ENCODE measurements at regions not wholly inside any gene's neighbourhood (a gene's known extent, or its start where the extent isn't known, plus 50 kb on each side); places are given as distances from the start of the nearest gene placed in this dataset.
A peak's percentile ranks its signal among the peaks of the same experiment; 100 is the strongest.

DNA sequence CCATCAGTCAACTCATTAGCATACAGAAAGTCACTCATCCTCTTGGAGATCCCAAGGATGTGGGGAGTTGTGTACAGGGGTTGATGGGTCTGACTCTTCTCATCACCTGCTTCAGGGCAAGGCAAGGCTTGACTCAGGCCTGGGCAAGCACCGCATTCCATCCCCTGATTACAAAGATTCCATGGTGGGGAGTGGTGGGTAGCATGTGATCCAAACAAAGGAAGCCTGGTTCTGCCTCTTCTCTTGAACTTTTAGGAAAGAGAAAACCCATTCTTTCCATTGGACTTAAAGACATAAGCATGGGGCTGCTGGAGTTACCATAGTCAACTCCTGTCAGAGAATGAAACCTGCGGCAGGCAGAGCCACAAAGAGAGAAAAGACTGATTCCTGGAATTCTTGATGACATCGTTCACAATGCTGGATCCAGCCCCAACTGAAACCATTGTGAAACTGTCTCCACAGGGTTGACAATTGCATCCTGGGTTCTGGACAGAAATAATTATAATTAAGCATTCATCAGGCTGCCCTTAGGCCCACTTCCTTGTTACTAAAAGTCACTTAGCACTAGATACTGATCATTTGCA lies 235.8 kb upstream of the KCNG1 start:
- Histone ChIP-seq H3K27me3 (ENCODE audit: low read length) (0 out of 2 replicates have a peak, but pooled peaks cover 5% of the 10 kb centered on the region), H3K36me3 (ENCODE audit: low read depth, low read length) (no peaks in the 10 kb centered on the region), H2AFZ (ENCODE audit: low read length) (no peak overlapping the region), H3K9ac (ENCODE audit: low read length) (no peak overlapping the region), H3K4me2 (ENCODE audit: low read length) (no peak overlapping the region), H3K4me3 (ENCODE audit: low read length) (no peak overlapping the region), H4K20me1 (ENCODE audit: low read length) (no peaks in the 10 kb centered on the region), H3K27ac (ENCODE audit: low read length) (no peak overlapping the region), H3K79me2 (ENCODE audit: low read length) (no peaks in the 10 kb centered on the region), H3K9me3 (ENCODE audit: low read length) (no peaks in the 10 kb centered on the region), H3F3A (ENCODE audit: low read length, unreplicated experiment) (no peaks in the 10 kb centered on the region), H3K9me2 (replicated peaks; ENCODE audit: low read length) (no peaks in the 10 kb centered on the region), H3K4me1 (ENCODE audit: insufficient read depth, low read length) (peaks cover 5% of the 10 kb centered on the region; the same call in 1 of the 2 replicates)
- intact Hi-C loops (cut with micrococcal nuclease), result no loop called here
- CTCF ChIA-PET, result no interaction called here
- ATAC-seq (peak; percentile 20; the same call in 1 of the 2 replicates), DNase-seq (peak; percentile 61)
- POLR2A ChIA-PET (ENCODE audit: unreplicated experiment), result no interaction called here
- no TSS peak for BruUV-seq (replicated peaks)
- TF ChIP-seq, protein P1, sequence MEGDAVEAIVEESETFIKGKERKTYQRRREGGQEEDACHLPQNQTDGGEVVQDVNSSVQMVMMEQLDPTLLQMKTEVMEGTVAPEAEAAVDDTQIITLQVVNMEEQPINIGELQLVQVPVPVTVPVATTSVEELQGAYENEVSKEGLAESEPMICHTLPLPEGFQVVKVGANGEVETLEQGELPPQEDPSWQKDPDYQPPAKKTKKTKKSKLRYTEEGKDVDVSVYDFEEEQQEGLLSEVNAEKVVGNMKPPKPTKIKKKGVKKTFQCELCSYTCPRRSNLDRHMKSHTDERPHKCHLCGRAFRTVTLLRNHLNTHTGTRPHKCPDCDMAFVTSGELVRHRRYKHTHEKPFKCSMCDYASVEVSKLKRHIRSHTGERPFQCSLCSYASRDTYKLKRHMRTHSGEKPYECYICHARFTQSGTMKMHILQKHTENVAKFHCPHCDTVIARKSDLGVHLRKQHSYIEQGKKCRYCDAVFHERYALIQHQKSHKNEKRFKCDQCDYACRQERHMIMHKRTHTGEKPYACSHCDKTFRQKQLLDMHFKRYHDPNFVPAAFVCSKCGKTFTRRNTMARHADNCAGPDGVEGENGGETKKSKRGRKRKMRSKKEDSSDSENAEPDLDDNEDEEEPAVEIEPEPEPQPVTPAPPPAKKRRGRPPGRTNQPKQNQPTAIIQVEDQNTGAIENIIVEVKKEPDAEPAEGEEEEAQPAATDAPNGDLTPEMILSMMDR (conservative IDR thresholded peaks at IDR 0.05; ENCODE audit: low read depth, low read length), result no peak
- TF ChIP-seq EZH2 (IDR thresholded peaks at IDR 0.05; ENCODE audit: low read length, unreplicated experiment), result no peak
- no peak for TF ChIP-seq EZH2phosphoT487 (IDR thresholded peaks at IDR 0.05; ENCODE audit: borderline replicate concordance, low read length)

DNA sequence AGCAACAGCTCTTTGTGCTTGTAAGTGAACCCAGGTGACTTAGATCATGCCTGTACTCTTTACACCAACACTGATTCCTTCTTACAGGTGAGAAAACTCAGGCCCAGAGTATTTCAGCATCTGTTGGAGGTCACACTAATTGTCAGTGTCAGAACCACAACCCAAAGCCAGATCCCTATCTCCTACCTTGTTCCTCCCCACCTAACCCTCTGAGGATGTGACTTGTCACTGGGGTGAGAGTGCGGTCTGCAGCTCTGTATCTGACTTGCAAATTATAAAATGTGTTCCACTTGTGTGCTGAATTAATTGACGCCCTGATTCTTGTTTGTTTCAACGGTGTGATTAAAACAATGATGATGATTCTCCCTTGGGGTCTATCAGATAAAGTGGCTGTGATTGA lies 232.5 kb upstream of the KCNG1 start:
- ChIA-PET POLR2A (ENCODE audit: unreplicated experiment) (no interaction called here), CTCF (no interaction called here)
- no TSS peak for BruUV-seq (replicated peaks)
- intact Hi-C loops (cut with micrococcal nuclease), result no loop called here
- no peak overlapping the region for H2AFZ ChIP-seq (ENCODE audit: low read length)
- no peaks in the 10 kb centered on the region for H3K36me3 ChIP-seq (ENCODE audit: low read depth, low read length)
- H3K9ac ChIP-seq (ENCODE audit: low read length), result no peak overlapping the region
- no peak overlapping the region for H3K4me3 ChIP-seq (ENCODE audit: low read length)
- TF ChIP-seq EZH2phosphoT487 (IDR thresholded peaks at IDR 0.05; ENCODE audit: borderline replicate concordance, low read length) (no peak), EZH2 (IDR thresholded peaks at IDR 0.05; ENCODE audit: low read length, unreplicated experiment) (no peak)
- TF ChIP-seq, protein P1 (conservative IDR thresholded peaks at IDR 0.05; ENCODE audit: low read depth, low read length), result no peak
- H3K4me1 ChIP-seq (ENCODE audit: insufficient read depth, low read length), result peaks cover 5% of the 10 kb centered on the region; the same call in 1 of the 2 replicates
- no peaks in the 10 kb centered on the region for H3K9me2 ChIP-seq (replicated peaks; ENCODE audit: low read length)
- DNase-seq (no peak), ATAC-seq (no peak)
- no peak overlapping the region for H3K27ac ChIP-seq (ENCODE audit: low read length)
- H4K20me1 ChIP-seq (ENCODE audit: low read length), result no peaks in the 10 kb centered on the region
- no peaks in the 10 kb centered on the region for H3K79me2 ChIP-seq (ENCODE audit: low read length)
- H3K27me3 ChIP-seq (ENCODE audit: low read length), result 0 out of 2 replicates have a peak, but pooled peaks cover 5% of the 10 kb centered on the region
- H3K4me2 ChIP-seq (ENCODE audit: low read length), result no peak overlapping the region
- no peaks in the 10 kb centered on the region for H3F3A ChIP-seq (ENCODE audit: low read length, unreplicated experiment)
- H3K9me3 ChIP-seq (ENCODE audit: low read length), result no peaks in the 10 kb centered on the region

DNA sequence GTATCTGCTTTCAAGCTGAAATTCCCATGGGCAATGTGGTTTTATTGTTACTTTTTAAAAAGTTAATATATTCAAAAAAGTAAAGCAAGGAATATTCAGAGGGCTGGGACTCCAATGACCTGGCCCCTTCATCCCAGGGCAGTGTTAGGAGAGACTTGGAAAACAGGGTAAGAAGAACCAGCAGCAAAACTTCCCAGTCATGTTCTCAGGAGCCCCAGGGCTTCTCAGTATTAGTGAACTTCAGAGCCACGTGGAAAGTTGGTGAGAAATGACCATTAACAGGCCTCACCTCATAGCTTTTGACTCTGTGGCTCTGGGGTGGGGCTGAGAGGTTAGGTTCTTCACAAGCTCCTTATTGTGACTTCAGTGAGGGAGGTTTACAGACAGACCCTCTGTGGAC lies 230.4 kb upstream of the KCNG1 start:
- Histone ChIP-seq H3K4me3 (ENCODE audit: low read length) (no peak overlapping the region), H3F3A (ENCODE audit: low read length, unreplicated experiment) (no peaks in the 10 kb centered on the region), H3K27me3 (ENCODE audit: low read length) (peaks cover 13% of the 10 kb centered on the region; the same call in 1 of the 2 replicates), H3K9ac (ENCODE audit: low read length) (no peak overlapping the region), H2AFZ (ENCODE audit: low read length) (no peak overlapping the region), H3K79me2 (ENCODE audit: low read length) (no peaks in the 10 kb centered on the region), H3K36me3 (ENCODE audit: low read depth, low read length) (no peaks in the 10 kb centered on the region), H3K4me1 (ENCODE audit: insufficient read depth, low read length) (no peaks in the 10 kb centered on the region), H4K20me1 (ENCODE audit: low read length) (no peaks in the 10 kb centered on the region), H3K4me2 (ENCODE audit: low read length) (no peak overlapping the region), H3K9me2 (replicated peaks; ENCODE audit: low read length) (no peaks in the 10 kb centered on the region), H3K9me3 (ENCODE audit: low read length) (no peaks in the 10 kb centered on the region), H3K27ac (ENCODE audit: low read length) (no peak overlapping the region)
- DNase-seq (no peak), ATAC-seq (no peak)
- CTCF ChIA-PET, result no interaction called here
- POLR2A ChIA-PET (ENCODE audit: unreplicated experiment), result no interaction called here
- BruUV-seq (replicated peaks), result no TSS peak
- intact Hi-C loops (cut with micrococcal nuclease), result no loop called here
- TF ChIP-seq EZH2phosphoT487 (IDR thresholded peaks at IDR 0.05; ENCODE audit: borderline replicate concordance, low read length) (no peak), EZH2 (IDR thresholded peaks at IDR 0.05; ENCODE audit: low read length, unreplicated experiment) (no peak)
- TF ChIP-seq, protein P1 (conservative IDR thresholded peaks at IDR 0.05; ENCODE audit: low read depth, low read length), result no peak

Measured in PC-3 (cell line).